GM12892 (cell line): ENCODE measurements at regions not wholly inside any gene's neighbourhood (a gene's known extent, or its start where the extent isn't known, plus 50 kb on each side); places are given as distances from the start of the nearest gene placed in this dataset.

Experiments used
- POLR2AphosphoS5 ChIP-seq: IDR thresholded peaks from 2 replicates; pipeline ENCODE4 v1.6.1; 2011; ENCODE audit warnings: low read depth, low read length, control low read depth
- TAF1 ChIP-seq: IDR thresholded peaks from 2 replicates; pipeline ENCODE4 v1.6.1; 2011; ENCODE audit warnings: low read depth, mild to moderate bottlenecking, control low read depth, low read length, borderline replicate concordance

DNA sequence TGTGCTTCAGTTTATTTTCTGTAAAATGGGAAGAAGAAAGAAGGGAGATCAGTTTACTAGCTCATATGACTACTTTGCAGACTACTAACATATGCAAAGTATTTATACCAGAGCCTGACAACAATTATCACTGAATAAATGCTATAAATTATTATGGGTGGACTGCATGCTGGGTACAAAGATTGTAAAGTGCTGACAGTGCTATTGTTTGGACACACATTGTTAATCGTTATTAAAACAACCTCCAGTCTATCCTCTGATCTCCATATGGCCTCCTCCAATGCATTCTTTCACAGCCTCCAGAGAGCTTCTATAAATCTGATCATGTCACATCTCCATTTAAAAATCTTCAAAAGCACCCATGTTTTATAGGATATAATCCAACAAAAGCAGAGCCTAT, 90.1 kb upstream of the HS3ST1 start:
- TF ChIP-seq TAF1 (no peak), POLR2AphosphoS5 (no peak)
